ENCODE measurements at regions not wholly inside any gene's neighbourhood (a gene's known extent, or its start where the extent isn't known, plus 50 kb on each side); places are given as distances from the start of the nearest gene placed in this dataset.

- H3K36me3 ChIP-seq = no peaks in the 10 kb centered on the region
- no peak for ATAC-seq
- intact Hi-C loops (cut with DNase I) = no loop called here
- H3K27me3 ChIP-seq = no peaks in the 10 kb centered on the region
- no peaks in the 10 kb centered on the region for H3K9me3 ChIP-seq
- TF ChIP-seq CTCF (IDR thresholded peaks at IDR 0.05) = no peak
- peaks cover 0 to 7% (median 4%) of the 10 kb centered on the region in 3 donors for H3K4me1 ChIP-seq
- no peak overlapping the region for H3K4me3 ChIP-seq
- DNase-seq = no peak
- WGBS, 2 donors = 94 to 99% methylated on average over 2 of the region's 2 CpGs
- no peak for FAIRE-seq
- no peak overlapping the region for H3K27ac ChIP-seq
These were observed 57.3 kb downstream of the PIK3C2A start for GRCh38 chr11:17150521-17150920.

GRCh38 chr11:17148536-17148935 lies 59.2 kb downstream of the PIK3C2A start:
- no peak for FAIRE-seq
- no peak for ATAC-seq
- DNase-seq = no peak
- Histone ChIP-seq H3K4me1 (peaks cover 0 to 2% (median under 1%) of the 10 kb centered on the region in 3 donors), H3K36me3 (no peaks in the 10 kb centered on the region), H3K9me3 (no peaks in the 10 kb centered on the region), H3K27ac (no peak overlapping the region), H3K4me3 (no peak overlapping the region), H3K27me3 (no peaks in the 10 kb centered on the region)
- TF ChIP-seq CTCF (IDR thresholded peaks at IDR 0.05) = no peak
- intact Hi-C loops (cut with DNase I) = no loop called here

- Histone ChIP-seq H3K9me3 (no peaks in the 10 kb centered on the region), H3K4me1 (no peaks in the 10 kb centered on the region), H3K4me3 (no peak overlapping the region), H3K36me3 (no peaks in the 10 kb centered on the region), H3K27me3 (no peaks in the 10 kb centered on the region), H3K27ac (no peak overlapping the region)
- ATAC-seq (no peak), DNase-seq (no peak), FAIRE-seq (peak; percentile 66)
- no peak for TF ChIP-seq CTCF (IDR thresholded peaks at IDR 0.05)
- intact Hi-C loops (cut with DNase I) = no loop called here
These were observed 61.8 kb downstream of the PIK3C2A start for GRCh38 chr11:17145972-17146371.

GRCh38 chr11:17142450-17142849 lies 65.0 kb upstream of the RPS13 start:
- H3K9me3 ChIP-seq = no peaks in the 10 kb centered on the region
- no peaks in the 10 kb centered on the region for H3K27me3 ChIP-seq
- intact Hi-C loops (cut with DNase I) = no loop called here
- ATAC-seq = no peak
- WGBS, 2 donors = 89% methylated on average over 2 of the region's 2 CpGs
- no peak for FAIRE-seq
- no peaks in the 10 kb centered on the region for H3K4me1 ChIP-seq
- H3K4me3 ChIP-seq = no peak overlapping the region
- no peaks in the 10 kb centered on the region for H3K36me3 ChIP-seq
- TF ChIP-seq CTCF (IDR thresholded peaks at IDR 0.05) = no peak
- H3K27ac ChIP-seq = no peak overlapping the region
- DNase-seq = no peak

GRCh38 chr11:17141156-17141555 lies 63.7 kb upstream of the RPS13 start:
- intact Hi-C loops (cut with DNase I) = no loop called here
- Histone ChIP-seq H3K27ac (no peak overlapping the region), H3K36me3 (no peaks in the 10 kb centered on the region), H3K4me1 (no peaks in the 10 kb centered on the region), H3K9me3 (no peaks in the 10 kb centered on the region), H3K27me3 (no peaks in the 10 kb centered on the region), H3K4me3 (no peak overlapping the region)
- DNase-seq = no peak
- no peak for ATAC-seq
- no peak for FAIRE-seq
- 85 to 90% methylated on average over 5 of the region's 5 CpGs for WGBS, 2 donors
- no peak for TF ChIP-seq CTCF (IDR thresholded peaks at IDR 0.05)
